Epithelial cell of esophagus (primary cell): ENCODE measurements at regions not wholly inside any gene's neighbourhood (a gene's known extent, or its start where the extent isn't known, plus 50 kb on each side); places are given as distances from the start of the nearest gene placed in this dataset.

Source experiments
- DNase-seq: peaks from one replicate; pipeline ENCODE4 v3.0.0; 2010; ENCODE audit warnings: low read depth
- H3K4me3 ChIP-seq: 2 replicates; pipeline ENCODE4 v1.5.1; 2011; ENCODE audit warnings: mild to moderate bottlenecking, low read length, control low read depth
- CTCF ChIP-seq: IDR thresholded peaks from 2 replicates; pipeline ENCODE4 v1.5.1; 2011; ENCODE audit warnings: low read depth, mild to moderate bottlenecking, low read length, control low read depth, inconsistent platforms; ENCODE audit not compliant: insufficient read depth; ENCODE audit errors: missing control alignments

DNA sequence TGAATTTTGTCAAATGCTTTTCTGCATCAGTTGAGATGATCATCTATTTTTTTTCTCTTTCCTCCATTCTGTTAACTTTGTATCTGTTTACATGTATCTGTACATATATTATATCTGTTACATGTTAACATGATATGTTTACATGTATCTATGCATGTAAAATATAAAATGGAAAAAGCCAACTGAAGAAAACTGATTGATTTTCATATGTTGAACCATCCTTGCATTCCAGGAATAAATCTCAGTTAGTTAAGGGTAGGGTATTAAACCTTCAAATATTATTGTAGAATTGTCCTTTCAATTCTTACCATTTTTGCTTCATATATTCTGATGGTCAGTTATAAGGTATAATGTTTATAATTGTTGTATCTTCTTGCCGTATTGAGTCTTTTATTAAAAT, 336.1 kb downstream of the ZFHX3 start:
- H3K4me3 ChIP-seq = no peak overlapping the region
- DNase-seq = no peak
- no peak for TF ChIP-seq CTCF

GRCh38 chr16:72705801-72706200, 342.1 kb downstream of the ZFHX3 start:
- no peak for TF ChIP-seq CTCF
- no peak overlapping the region for H3K4me3 ChIP-seq
- DNase-seq = no peak

GRCh38 chr16:72704746-72705372, 343.1 kb downstream of the ZFHX3 start:
- H3K4me3 ChIP-seq = no peak overlapping the region
- TF ChIP-seq CTCF = no peak
- DNase-seq = no peak

- DNase-seq = no peak
- H3K4me3 ChIP-seq = no peak overlapping the region
- no peak for TF ChIP-seq CTCF
Observed at GRCh38 chr16:72689851-72690250, 358.1 kb downstream of the ZFHX3 start.

DNA sequence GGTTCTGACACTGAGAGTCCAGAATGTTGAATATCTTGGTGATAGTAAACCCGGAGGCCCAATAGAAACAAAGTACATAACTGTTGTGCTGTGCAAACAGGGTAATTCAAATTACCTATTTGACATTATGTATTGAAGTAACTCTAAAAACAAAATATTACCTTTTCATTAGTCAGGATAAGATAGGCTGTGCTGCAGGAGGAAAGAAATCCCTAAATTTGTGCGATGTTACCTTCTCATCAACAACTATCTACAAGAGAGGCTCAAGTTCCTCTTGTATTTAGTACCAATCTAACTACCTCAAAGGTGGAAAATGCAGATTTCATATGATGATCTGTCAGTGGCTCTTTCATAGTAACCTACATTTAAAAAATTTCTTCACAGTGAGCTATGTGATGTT, 367.2 kb downstream of the ZFHX3 start:
- no peak for DNase-seq
- no peak overlapping the region for H3K4me3 ChIP-seq
- no peak for TF ChIP-seq CTCF

GRCh38 chr16:72679856-72680255, 368.1 kb downstream of the ZFHX3 start:
- TF ChIP-seq CTCF = no peak
- DNase-seq = no peak

More at GRCh38 chr16:72679856-72680255, 368.1 kb downstream of the ZFHX3 start:
- no peak overlapping the region for H3K4me3 ChIP-seq
